CD14-positive monocyte (primary cell): ENCODE measurements at regions not wholly inside any gene's neighbourhood (a gene's known extent, or its start where the extent isn't known, plus 50 kb on each side); places are given as distances from the start of the nearest gene placed in this dataset.
"Not testable (repeated sequence)": the region's sequence is repeated elsewhere in the genome, so short reads cannot be mapped to it uniquely, and the experiment has no call there.

Experiments
- DNase-seq, 3 donors: peaks; one replicate each; pipeline ENCODE4 v3.0.0-alpha.2; 2011 to 2022
- H2AFZ ChIP-seq: 2 replicates; pipeline ENCODE4 v1.6.0; 2012; ENCODE audit warnings: mild to moderate bottlenecking, low read depth, low read length, inconsistent platforms; ENCODE audit not compliant: insufficient read depth, poor library complexity, severe bottlenecking
- H3K27ac ChIP-seq, 2 donors: 1 replicate in 1 of 2; 2 replicates in 1 of 2; pipeline ENCODE4 v1.5.1; 2012 to 2013; ENCODE audit warnings: low read length in 2 of 2, control low read depth in 1 of 2, inconsistent platforms in 1 of 2, low read depth in 1 of 2, mild to moderate bottlenecking in 1 of 2
- H3K27me3 ChIP-seq, 2 donors: one replicate each; pipeline versions ENCODE4 v1.6.0 to v1.6.1; 2011 to 2013; ENCODE audit warnings: low read length in 2 of 2; ENCODE audit not compliant: control insufficient read depth in 2 of 2, insufficient read depth in 2 of 2
- H3K36me3 ChIP-seq, 2 donors: replicated peaks in 1 of 2; 1 replicate in 1 of 2; 2 replicates in 1 of 2; pipeline versions ENCODE4 v1.5.1 to v1.6.1; 2012 to 2013; ENCODE audit warnings: low read length in 2 of 2, control low read depth in 1 of 2, inconsistent platforms in 1 of 2, mild to moderate bottlenecking in 1 of 2; ENCODE audit not compliant: insufficient read depth in 2 of 2, control insufficient read depth in 1 of 2
- H3K4me1 ChIP-seq, 2 donors: 1 replicate in 1 of 2; 2 replicates in 1 of 2; pipeline versions ENCODE4 v1.5.1 to v1.6.1; 2012 to 2013; ENCODE audit warnings: low read length in 2 of 2, control low read depth in 1 of 2, inconsistent platforms in 1 of 2, mild to moderate bottlenecking in 1 of 2, moderate library complexity in 1 of 2; ENCODE audit not compliant: insufficient read depth in 2 of 2, control insufficient read depth in 1 of 2
- H3K4me2 ChIP-seq: replicated peaks from 2 replicates; pipeline ENCODE3; 2012; ENCODE audit warnings: low read length, moderate library complexity, mild to moderate bottlenecking; ENCODE audit not compliant: poor library complexity, severe bottlenecking; ENCODE audit errors: extremely low read depth
- H3K4me3 ChIP-seq, 3 experiments: fragments of 200-600 bp in 1 of 3; sonication (generic) in 1 of 3; replicated peaks in 1 of 3; 1 replicate in 2 of 3; 2 replicates in 1 of 3; pipeline ENCODE4 v1.5.1; 2011 to 2013; ENCODE audit warnings: low read length in 3 of 3, mild to moderate bottlenecking in 3 of 3, control low read depth in 2 of 3, low read depth in 2 of 3, inconsistent platforms in 1 of 3, moderate library complexity in 1 of 3
- H3K79me2 ChIP-seq: 2 replicates; pipeline ENCODE4 v1.6.0; 2012; ENCODE audit warnings: mild to moderate bottlenecking, control low read depth, inconsistent platforms, low read length, moderate library complexity; ENCODE audit not compliant: insufficient read depth
- H3K9ac ChIP-seq: 2 replicates; pipeline ENCODE4 v1.6.0; 2017; ENCODE audit warnings: low read length, mild to moderate bottlenecking; ENCODE audit not compliant: insufficient read depth, poor library complexity, severe bottlenecking
- H3K9me3 ChIP-seq, 2 donors: replicated peaks in 1 of 2; 1 replicate in 1 of 2; 2 replicates in 1 of 2; pipeline versions ENCODE4 v1.5.1 to v1.6.1; 2012 to 2013; ENCODE audit warnings: low read length in 2 of 2, control low read depth in 1 of 2; ENCODE audit not compliant: control insufficient read depth in 1 of 2, insufficient read depth in 1 of 2
- H4K20me1 ChIP-seq: 2 replicates; pipeline ENCODE4 v1.6.0; 2012; ENCODE audit warnings: mild to moderate bottlenecking, low read length, control low read depth, moderate library complexity; ENCODE audit not compliant: insufficient read depth
- H3K27ac Mint-ChIP-seq, 7 donors: one replicate each; pipeline ENCODE4 v1.8.0; 2020; ENCODE audit warnings: mild to moderate bottlenecking in 7 of 7, mixed read lengths in 7 of 7, moderate library complexity in 6 of 7, inconsistent platforms in 2 of 7
- H3K27me3 Mint-ChIP-seq, 3 donors: one replicate each; pipeline ENCODE4 v1.8.0; 2021 to 2022; ENCODE audit warnings: low read depth in 3 of 3, mild to moderate bottlenecking in 3 of 3, mixed read lengths in 3 of 3, moderate library complexity in 3 of 3, inconsistent platforms in 1 of 3
- H3K36me3 Mint-ChIP-seq, 2 donors: one replicate each; pipeline ENCODE4 v1.8.0; 2020; ENCODE audit warnings: mixed read lengths in 2 of 2, inconsistent platforms in 1 of 2, mild to moderate bottlenecking in 1 of 2
- H3K4me1 Mint-ChIP-seq: one replicate; pipeline ENCODE4 v1.8.0; 2020; ENCODE audit warnings: mild to moderate bottlenecking, mixed read lengths
- H3K4me3 Mint-ChIP-seq, 2 donors: one replicate each; pipeline ENCODE4 v1.8.0; 2020; ENCODE audit warnings: mild to moderate bottlenecking in 2 of 2, mixed read lengths in 2 of 2, moderate library complexity in 1 of 2
- H3K9me3 Mint-ChIP-seq, 7 donors: one replicate each; pipeline ENCODE4 v1.8.0; 2020 to 2022; ENCODE audit warnings: mixed read lengths in 7 of 7, mild to moderate bottlenecking in 6 of 7, moderate library complexity in 6 of 7, inconsistent platforms in 2 of 7
- CTCF ChIP-seq: fragments of 200-600 bp; IDR thresholded peaks from one replicate; pipeline ENCODE4 v1.8.0; 2022; ENCODE audit warnings: antibody characterized with exemption, mild to moderate bottlenecking
- WGBS: methylation state at CpG from one replicate; pipeline ENCODE4 v1.1.5; 2013; ENCODE audit warnings: missing lambda C conversion rate; ENCODE audit not compliant: insufficient coverage; 5-methylcytosine and 5-hydroxymethylcytosine counted together
- intact Hi-C, 2 donors: fragments of 100-400 bp; cut with micrococcal nuclease; formaldehyde crosslinking; loops; one replicate each; pipeline versions ENCODE4 v1.15.0 to v1.15.1; 2023

- H3K27ac ChIP-seq = no peak overlapping the region
- no peak overlapping the region for H2AFZ ChIP-seq
- no peaks in the 10 kb centered on the region for H3K4me1 ChIP-seq
- no peaks in the 10 kb centered on the region for H4K20me1 ChIP-seq
- peaks cover 0 to 6% of the 10 kb centered on the region in 2 donors for H3K9me3 ChIP-seq
- Mint-ChIP-seq H3K9me3 (peaks cover 0 to 15% (median 5%) of the 10 kb centered on the region in 7 donors), H3K27me3 (peaks cover 2 to 4% (median 3%) of the 10 kb centered on the region in 3 donors), H3K36me3 (no peaks in the 10 kb centered on the region), H3K4me3 (no peak overlapping the region), H3K4me1 (peaks cover 1% of the 10 kb centered on the region), H3K27ac (no peak overlapping the region)
- 100% methylated on average over 3 of the region's 8 CpGs for WGBS
- no peaks in the 10 kb centered on the region for H3K79me2 ChIP-seq
- no peaks in the 10 kb centered on the region for H3K27me3 ChIP-seq
- no peak for TF ChIP-seq CTCF
- H3K9ac ChIP-seq = no peak overlapping the region
- intact Hi-C loops = no loop called here
- no peak overlapping the region for H3K4me2 ChIP-seq
- DNase-seq = no peak
- H3K36me3 ChIP-seq = no peaks in the 10 kb centered on the region
- no peak overlapping the region for H3K4me3 ChIP-seq
Observed at GRCh38 chr5:112586596-112587062, 151.1 kb upstream of the APC start.

GRCh38 chr5:112590858-112591257 is 146.8 kb upstream of the APC start:
- H3K79me2 ChIP-seq, H3K36me3 Mint-ChIP-seq, H3K9ac ChIP-seq, H3K27me3 Mint-ChIP-seq, H3K4me1 Mint-ChIP-seq, H3K36me3 ChIP-seq, H3K27ac ChIP-seq, H2AFZ ChIP-seq, H3K4me3 Mint-ChIP-seq, H3K4me3 ChIP-seq, H3K27me3 ChIP-seq, H3K27ac Mint-ChIP-seq, DNase-seq, H3K4me1 ChIP-seq, intact Hi-C loops, H3K9me3 ChIP-seq, H3K4me2 ChIP-seq, H3K9me3 Mint-ChIP-seq, H4K20me1 ChIP-seq: not testable (repeated sequence)
- WGBS = no CpG with 5 or more reads among the region's 1 CpG
